ENCODE measurements at regions not wholly inside any gene's neighbourhood (a gene's known extent, or its start where the extent isn't known, plus 50 kb on each side); places are given as distances from the start of the nearest gene placed in this dataset.

GRCh38 chr14:56894591-56894991, 84.3 kb upstream of the OTX2 start:
- H3K4me3 ChIP-seq (ENCODE audit: low read length in 2 of 2): no peak overlapping the region
- H3K79me1 ChIP-seq (ENCODE audit: low read depth, low read length): no peaks in the 10 kb centered on the region
- H3K36me3 ChIP-seq (replicated peaks in 1 of 2; ENCODE audit: control insufficient read depth in 2 of 2, insufficient read depth in 2 of 2, low read length in 2 of 2): no peaks in the 10 kb centered on the region
- no CpG with 5 or more reads among the region's 3 CpGs for WGBS, 2 donors (ENCODE audit: extremely low coverage in 2 of 2, insufficient read length in 2 of 2, insufficient replicate concordance in 1 of 2)
- H2BK15ac ChIP-seq (ENCODE audit: low read length): no peak overlapping the region
- peaks cover 0 to 48% (median 0%) of the 10 kb centered on the region in 3 experiments for H3K27me3 ChIP-seq (ENCODE audit: control insufficient read depth in 3 of 3, insufficient read depth in 3 of 3, low read depth in 1 of 3, low read length in 3 of 3)
- H4K91ac ChIP-seq (ENCODE audit: low read depth, low read length, poor library complexity): no peak overlapping the region
- DNase-seq (ENCODE audit: low spot score): no peak
- no peak overlapping the region for H4K8ac ChIP-seq (ENCODE audit: low read depth, low read length)
- no peak overlapping the region for H3K14ac ChIP-seq (ENCODE audit: low read length)
- no peak overlapping the region for H2BK5ac ChIP-seq (ENCODE audit: low read length)
- no peak overlapping the region for H2BK12ac ChIP-seq (ENCODE audit: low read length)
- H3K9me3 ChIP-seq (replicated peaks in 1 of 2; ENCODE audit: control insufficient read depth in 2 of 2, insufficient read depth in 1 of 2, low read depth in 1 of 2, low read length in 2 of 2): no peaks in the 10 kb centered on the region
- no peak overlapping the region for H2BK120ac ChIP-seq (ENCODE audit: low read depth, low read length)
- H2AFZ ChIP-seq (ENCODE audit: low read length): no peak overlapping the region
- no peak overlapping the region for H3K4ac ChIP-seq (ENCODE audit: low read length)
- H3K9ac ChIP-seq (ENCODE audit: low read depth, low read length, poor library complexity): no peak overlapping the region
- H3K23ac ChIP-seq (ENCODE audit: low read depth, low read length, poor library complexity): no peak overlapping the region
- H2AK5ac ChIP-seq (ENCODE audit: low read depth, low read length): no peak overlapping the region
- H3K27ac ChIP-seq (replicated peaks; ENCODE audit: low read length): no peak overlapping the region
- peaks cover 0 to 16% of the 10 kb centered on the region in 2 donors for H3K4me1 ChIP-seq (ENCODE audit: control insufficient read depth in 2 of 2, insufficient read depth in 1 of 2, low read depth in 1 of 2, low read length in 2 of 2)
- no peak overlapping the region for H3K18ac ChIP-seq (ENCODE audit: low read length)
- no peak overlapping the region for H3K4me2 ChIP-seq (ENCODE audit: insufficient read depth, low read length, poor library complexity, severe bottlenecking)

- Histone ChIP-seq H3K79me1 (ENCODE audit: low read depth, low read length) (no peaks in the 10 kb centered on the region), H3K36me3 (replicated peaks in 1 of 2; ENCODE audit: control insufficient read depth in 2 of 2, insufficient read depth in 2 of 2, low read length in 2 of 2) (no peaks in the 10 kb centered on the region), H4K91ac (ENCODE audit: low read depth, low read length, poor library complexity) (no peak overlapping the region), H3K27ac (replicated peaks; ENCODE audit: low read length) (no peak overlapping the region), H3K27me3 (ENCODE audit: control insufficient read depth in 3 of 3, insufficient read depth in 3 of 3, low read depth in 1 of 3, low read length in 3 of 3) (peaks cover 0 to 57% (median 0%) of the 10 kb centered on the region in 3 experiments), H3K23ac (ENCODE audit: low read depth, low read length, poor library complexity) (no peak overlapping the region), H3K9me3 (replicated peaks in 1 of 2; ENCODE audit: control insufficient read depth in 2 of 2, insufficient read depth in 1 of 2, low read depth in 1 of 2, low read length in 2 of 2) (no peaks in the 10 kb centered on the region), H3K4me3 (ENCODE audit: low read length in 2 of 2) (no peak overlapping the region), H3K14ac (ENCODE audit: low read length) (no peak overlapping the region), H3K4ac (ENCODE audit: low read length) (no peak overlapping the region), H4K8ac (ENCODE audit: low read depth, low read length) (no peak overlapping the region), H2AK5ac (ENCODE audit: low read depth, low read length) (no peak overlapping the region), H2BK12ac (ENCODE audit: low read length) (no peak overlapping the region), H2AFZ (ENCODE audit: low read length) (no peak overlapping the region), H2BK5ac (ENCODE audit: low read length) (no peak overlapping the region), H2BK15ac (ENCODE audit: low read length) (no peak overlapping the region), H3K4me2 (ENCODE audit: insufficient read depth, low read length, poor library complexity, severe bottlenecking) (no peak overlapping the region), H2BK120ac (ENCODE audit: low read depth, low read length) (no peak overlapping the region), H3K4me1 (ENCODE audit: control insufficient read depth in 2 of 2, insufficient read depth in 1 of 2, low read depth in 1 of 2, low read length in 2 of 2) (peaks cover 0 to 22% of the 10 kb centered on the region in 2 donors), H3K9ac (ENCODE audit: low read depth, low read length, poor library complexity) (no peak overlapping the region), H3K18ac (ENCODE audit: low read length) (no peak overlapping the region)
- no peak for DNase-seq (ENCODE audit: low spot score)
- WGBS, 2 donors (ENCODE audit: extremely low coverage in 2 of 2, insufficient read length in 2 of 2, insufficient replicate concordance in 1 of 2): no CpG with 5 or more reads among the region's 5 CpGs
These were observed 82.7 kb upstream of the OTX2 start for GRCh38 chr14:56892959-56893358.

- Histone ChIP-seq H3K4ac (ENCODE audit: low read length) (no peak overlapping the region), H3K4me3 (ENCODE audit: low read length in 2 of 2) (no peak overlapping the region), H3K79me1 (ENCODE audit: low read depth, low read length) (no peaks in the 10 kb centered on the region), H2AK5ac (ENCODE audit: low read depth, low read length) (no peak overlapping the region), H4K8ac (ENCODE audit: low read depth, low read length) (no peak overlapping the region), H3K14ac (ENCODE audit: low read length) (no peak overlapping the region), H2BK12ac (ENCODE audit: low read length) (no peak overlapping the region), H3K27ac (replicated peaks; ENCODE audit: low read length) (no peak overlapping the region), H2BK15ac (ENCODE audit: low read length) (no peak overlapping the region), H3K36me3 (replicated peaks in 1 of 2; ENCODE audit: control insufficient read depth in 2 of 2, insufficient read depth in 2 of 2, low read length in 2 of 2) (no peaks in the 10 kb centered on the region), H3K4me1 (ENCODE audit: control insufficient read depth in 2 of 2, insufficient read depth in 1 of 2, low read depth in 1 of 2, low read length in 2 of 2) (peaks cover 0 to 28% of the 10 kb centered on the region in 2 donors), H2BK5ac (ENCODE audit: low read length) (no peak overlapping the region), H3K4me2 (ENCODE audit: insufficient read depth, low read length, poor library complexity, severe bottlenecking) (no peak overlapping the region), H4K91ac (ENCODE audit: low read depth, low read length, poor library complexity) (no peak overlapping the region), H2BK120ac (ENCODE audit: low read depth, low read length) (no peak overlapping the region), H3K27me3 (ENCODE audit: control insufficient read depth in 3 of 3, insufficient read depth in 3 of 3, low read depth in 1 of 3, low read length in 3 of 3) (peaks cover 0 to 60% (median 0%) of the 10 kb centered on the region in 3 experiments), H3K18ac (ENCODE audit: low read length) (no peak overlapping the region), H3K23ac (ENCODE audit: low read depth, low read length, poor library complexity) (no peak overlapping the region), H3K9ac (ENCODE audit: low read depth, low read length, poor library complexity) (no peak overlapping the region), H2AFZ (ENCODE audit: low read length) (no peak overlapping the region), H3K9me3 (replicated peaks in 1 of 2; ENCODE audit: control insufficient read depth in 2 of 2, insufficient read depth in 1 of 2, low read depth in 1 of 2, low read length in 2 of 2) (no peaks in the 10 kb centered on the region)
- DNase-seq (ENCODE audit: low spot score): no peak
These were observed 80.9 kb upstream of the OTX2 start for GRCh38 chr14:56891226-56891625.

- Histone ChIP-seq H3K9ac (ENCODE audit: low read depth, low read length, poor library complexity) (no peak overlapping the region), H3K79me1 (ENCODE audit: low read depth, low read length) (no peaks in the 10 kb centered on the region), H3K36me3 (replicated peaks in 1 of 2; ENCODE audit: control insufficient read depth in 2 of 2, insufficient read depth in 2 of 2, low read length in 2 of 2) (no peaks in the 10 kb centered on the region), H3K27ac (replicated peaks; ENCODE audit: low read length) (no peak overlapping the region), H2AK5ac (ENCODE audit: low read depth, low read length) (no peak overlapping the region), H3K27me3 (ENCODE audit: control insufficient read depth in 3 of 3, insufficient read depth in 3 of 3, low read depth in 1 of 3, low read length in 3 of 3) (peaks cover 0 to 52% (median 0%) of the 10 kb centered on the region in 3 experiments), H4K91ac (ENCODE audit: low read depth, low read length, poor library complexity) (no peak overlapping the region), H2BK120ac (ENCODE audit: low read depth, low read length) (no peak overlapping the region), H3K18ac (ENCODE audit: low read length) (no peak overlapping the region), H3K4me2 (ENCODE audit: insufficient read depth, low read length, poor library complexity, severe bottlenecking) (no peak overlapping the region), H2BK15ac (ENCODE audit: low read length) (no peak overlapping the region), H3K14ac (ENCODE audit: low read length) (no peak overlapping the region), H3K23ac (ENCODE audit: low read depth, low read length, poor library complexity) (no peak overlapping the region), H2BK12ac (ENCODE audit: low read length) (no peak overlapping the region), H2BK5ac (ENCODE audit: low read length) (no peak overlapping the region), H2AFZ (ENCODE audit: low read length) (no peak overlapping the region), H3K4me3 (ENCODE audit: low read length in 2 of 2) (no peak overlapping the region), H3K4ac (ENCODE audit: low read length) (no peak overlapping the region), H3K9me3 (replicated peaks in 1 of 2; ENCODE audit: control insufficient read depth in 2 of 2, insufficient read depth in 1 of 2, low read depth in 1 of 2, low read length in 2 of 2) (no peaks in the 10 kb centered on the region), H4K8ac (ENCODE audit: low read depth, low read length) (no peak overlapping the region), H3K4me1 (ENCODE audit: control insufficient read depth in 2 of 2, insufficient read depth in 1 of 2, low read depth in 1 of 2, low read length in 2 of 2) (peaks cover 0 to 25% of the 10 kb centered on the region in 2 donors)
- DNase-seq (ENCODE audit: low spot score): no peak
- WGBS, 2 donors (ENCODE audit: extremely low coverage in 2 of 2, insufficient read length in 2 of 2, insufficient replicate concordance in 1 of 2): no CpG with 5 or more reads among the region's 2 CpGs
These were observed 79.4 kb upstream of the OTX2 start for GRCh38 chr14:56889705-56890104.
